Stimulated activated CD8-positive, alpha-beta memory T cell treated with anti-CD3 and anti-CD28 coated beads, Interleukin-2, amount 100 ng/mL, for 48 hours (primary cell): ENCODE measurements at regions not wholly inside any gene's neighbourhood (a gene's known extent, or its start where the extent isn't known, plus 50 kb on each side); places are given as distances from the start of the nearest gene placed in this dataset.

ENCODE experiments used
- DNase-seq, 2 donors: peaks; one replicate each; pipeline ENCODE4 v3.0.0-alpha.2; 2020; ENCODE audit warnings: low read depth in 2 of 2

GRCh38 chr12:90261283-90261682 is 552.6 kb upstream of the ATP2B1 start:
- DNase-seq, result no peak

DNA sequence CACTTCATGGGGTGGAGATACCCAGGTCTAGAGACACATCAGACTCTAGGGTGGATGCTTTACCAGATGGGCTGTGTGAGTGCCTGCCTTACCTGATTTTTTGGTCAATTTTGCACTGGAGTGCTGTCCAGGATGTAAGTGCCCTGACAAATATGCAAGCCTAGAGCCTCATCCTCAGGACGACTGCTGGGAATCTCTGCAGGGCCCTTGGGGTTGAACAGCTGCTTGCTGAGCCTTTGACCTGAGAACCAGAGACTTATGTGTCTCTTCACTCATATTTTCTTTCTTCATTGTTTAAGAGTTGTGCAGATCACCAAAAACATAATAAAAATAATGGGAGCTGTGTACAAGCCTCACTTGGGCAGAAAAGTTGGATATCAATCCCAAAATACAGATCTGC is 551.5 kb upstream of the ATP2B1 start:
- no peak for DNase-seq

DNA sequence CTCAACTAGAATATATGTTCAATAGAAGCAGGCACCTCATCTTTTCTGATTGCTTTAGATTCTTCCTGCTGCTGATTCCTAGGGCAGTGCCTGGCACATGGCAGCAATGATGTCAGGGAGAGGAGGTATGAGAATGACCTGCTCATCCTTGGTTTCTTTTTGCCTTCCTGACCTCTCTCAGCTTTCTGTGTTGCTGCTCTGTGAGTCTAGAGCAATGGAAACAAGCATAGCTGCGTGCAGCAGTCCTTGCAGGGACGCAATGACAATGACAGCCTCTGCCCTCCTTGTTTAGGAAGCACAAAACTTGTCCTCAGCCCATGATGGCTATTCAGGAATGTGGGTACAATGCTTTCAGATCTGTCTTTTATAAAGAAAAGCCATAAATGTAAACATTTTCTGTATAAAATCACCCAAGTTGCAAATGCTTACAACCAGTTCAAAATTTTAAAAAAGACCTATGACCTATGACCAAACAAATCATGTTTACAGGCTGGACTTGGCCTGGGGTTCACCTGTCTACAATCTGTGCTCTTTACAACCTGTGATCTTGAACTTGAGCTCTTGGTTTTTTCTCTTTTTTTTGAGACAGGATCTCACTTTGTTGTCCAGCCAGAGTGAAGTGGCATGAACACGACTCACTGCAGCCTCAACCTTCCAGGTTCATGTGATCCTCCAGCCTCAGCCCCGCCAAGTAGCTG is 549.4 kb upstream of the ATP2B1 start:
- no peak for DNase-seq

GRCh38 chr12:90254796-90255195 is 546.2 kb upstream of the ATP2B1 start:
- DNase-seq, result no peak

- DNase-seq, result peak; percentile 12 to 20
Observed at GRCh38 chr12:90253674-90254181, 545.1 kb upstream of the ATP2B1 start.

DNA sequence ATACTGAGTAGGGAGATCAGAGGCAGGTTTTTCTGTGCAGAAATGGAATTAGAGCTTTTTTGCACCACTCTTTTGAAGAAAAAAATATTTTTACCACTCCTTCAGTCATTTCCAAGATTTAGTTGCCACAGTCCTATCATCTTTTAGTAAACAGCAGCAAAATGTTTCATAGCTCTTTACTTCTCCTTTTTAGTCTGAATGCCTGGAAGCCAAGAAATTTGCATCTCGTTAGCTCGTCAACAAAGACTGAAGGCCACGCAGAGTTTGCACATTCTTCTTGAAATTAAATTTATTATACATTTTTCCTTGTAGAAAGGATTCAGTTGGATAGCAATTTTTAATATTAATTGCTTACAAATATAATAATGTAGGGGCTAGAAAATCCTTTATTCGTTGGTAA is 544.5 kb upstream of the ATP2B1 start:
- DNase-seq, result no peak

DNA sequence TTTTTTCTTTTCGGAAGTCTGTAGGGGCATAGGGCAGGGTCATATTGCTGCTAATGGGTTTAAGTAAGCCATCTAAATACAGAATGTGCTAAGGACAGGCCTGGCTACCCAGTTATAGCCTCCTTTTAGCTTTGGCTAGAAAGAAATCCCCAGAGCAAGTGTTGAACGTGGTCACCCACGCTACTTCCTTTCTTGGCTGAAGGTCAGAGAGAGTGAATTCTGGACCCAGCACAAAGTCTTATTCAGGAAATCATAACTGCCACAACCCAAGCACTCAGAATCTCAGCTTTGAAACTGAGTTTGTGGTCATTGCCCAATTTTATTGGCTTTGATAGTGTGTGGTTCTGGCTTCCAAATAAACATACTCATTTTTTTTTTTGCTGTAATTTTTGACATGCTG is 542.1 kb upstream of the ATP2B1 start:
- DNase-seq, result no peak

DNA sequence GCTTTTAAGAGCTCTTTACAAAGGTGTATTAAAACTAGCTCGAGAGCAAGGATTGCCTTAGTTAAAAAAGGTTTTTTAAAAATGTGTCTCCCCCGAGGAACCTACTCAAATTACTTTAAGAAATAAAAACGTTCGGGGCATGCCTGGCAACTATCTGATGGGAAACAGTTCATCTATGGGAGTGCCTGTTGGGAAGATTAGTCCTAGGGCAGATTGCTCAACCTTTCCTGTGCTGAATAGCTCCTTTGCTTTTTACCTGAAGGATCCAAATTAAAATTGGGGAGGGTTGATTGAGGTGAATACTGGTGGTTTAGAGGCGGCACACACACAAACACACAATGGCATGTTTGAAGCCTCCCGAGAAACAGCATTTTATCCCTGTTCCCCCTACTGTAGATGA is 541.4 kb upstream of the ATP2B1 start:
- no peak for DNase-seq

GRCh38 chr12:90246688-90247087 is 538.0 kb upstream of the ATP2B1 start:
- no peak for DNase-seq

DNA sequence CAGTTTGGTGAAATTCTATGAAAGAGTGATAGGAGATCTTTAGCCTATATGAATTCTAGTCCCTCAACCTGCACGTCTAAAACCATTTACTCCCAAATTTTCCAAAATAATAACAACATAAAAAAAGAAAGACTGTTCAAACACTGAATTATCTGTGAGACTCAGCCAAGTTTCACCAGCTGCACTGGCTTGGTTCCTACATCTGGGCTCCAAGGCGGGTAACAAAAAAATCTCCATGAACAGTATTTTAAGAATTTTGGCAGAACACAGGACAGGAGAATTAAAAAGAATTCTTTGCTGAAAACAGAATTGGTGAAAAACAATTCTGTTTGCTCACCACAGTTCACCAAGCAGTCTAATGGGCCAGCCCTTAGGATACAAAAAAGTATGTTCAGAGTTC is 536.8 kb upstream of the ATP2B1 start:
- DNase-seq, result no peak

DNA sequence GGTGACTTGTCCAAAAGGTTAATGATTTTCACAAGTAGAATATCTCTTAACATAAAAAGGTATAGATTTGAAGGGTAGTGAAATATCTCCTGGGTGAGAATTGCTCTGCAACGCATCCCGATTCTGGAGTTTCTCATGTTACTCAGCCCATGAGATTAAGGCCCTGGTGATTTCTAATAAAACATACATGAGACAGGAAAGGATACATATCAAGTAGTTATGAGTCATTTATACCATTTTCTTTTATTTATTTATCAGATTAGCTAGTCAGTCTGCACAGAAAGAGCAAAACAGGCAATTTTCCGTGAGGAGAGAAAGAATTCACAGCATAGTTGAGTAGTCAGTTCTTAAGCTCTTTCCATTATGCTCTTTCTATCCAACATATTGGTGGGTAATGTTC is 535.6 kb upstream of the ATP2B1 start:
- DNase-seq, result no peak

DNA sequence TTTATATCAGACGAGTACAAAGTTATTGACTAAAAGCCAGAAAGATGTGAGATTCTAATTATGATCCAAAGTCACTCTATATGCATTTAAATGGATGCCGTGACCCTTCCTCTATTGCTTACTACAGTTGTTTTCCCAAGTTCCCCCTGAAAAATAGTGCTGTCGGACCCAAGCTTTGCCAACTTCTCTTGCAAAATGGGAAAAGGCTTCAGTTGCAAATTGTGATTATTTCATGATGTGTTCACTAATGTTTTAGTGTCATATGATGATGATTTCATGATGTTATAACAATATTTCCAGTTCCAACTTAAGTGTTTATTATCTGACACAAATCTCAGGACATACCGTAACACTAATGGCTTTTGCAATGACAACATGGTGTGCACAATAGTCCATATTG is 534.6 kb upstream of the ATP2B1 start:
- no peak for DNase-seq

DNA sequence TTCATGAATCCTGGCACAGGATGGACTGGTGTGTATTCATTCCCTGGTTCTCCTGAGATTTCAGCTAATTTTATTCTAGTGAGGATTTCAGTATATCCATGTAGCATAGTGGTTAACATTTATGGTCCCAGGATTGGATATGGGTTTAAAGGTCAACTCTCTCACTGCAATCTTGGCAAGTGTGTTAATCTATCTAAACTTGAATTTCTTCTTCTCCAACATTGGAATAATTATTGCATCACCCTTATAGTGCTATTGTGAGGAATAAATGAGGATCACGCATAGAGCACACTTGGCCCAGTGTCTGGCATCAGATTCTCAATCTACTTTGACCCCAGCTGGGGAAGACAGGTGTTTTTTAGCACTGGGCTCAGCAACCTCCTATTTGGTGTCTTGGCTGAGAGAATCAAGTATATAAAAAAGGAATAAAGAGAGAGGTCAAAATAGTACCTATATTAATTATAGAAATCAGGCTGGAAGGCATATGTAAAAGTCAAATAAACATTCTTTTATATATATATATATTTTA is 531.2 kb upstream of the ATP2B1 start:
- DNase-seq, result no peak

DNA sequence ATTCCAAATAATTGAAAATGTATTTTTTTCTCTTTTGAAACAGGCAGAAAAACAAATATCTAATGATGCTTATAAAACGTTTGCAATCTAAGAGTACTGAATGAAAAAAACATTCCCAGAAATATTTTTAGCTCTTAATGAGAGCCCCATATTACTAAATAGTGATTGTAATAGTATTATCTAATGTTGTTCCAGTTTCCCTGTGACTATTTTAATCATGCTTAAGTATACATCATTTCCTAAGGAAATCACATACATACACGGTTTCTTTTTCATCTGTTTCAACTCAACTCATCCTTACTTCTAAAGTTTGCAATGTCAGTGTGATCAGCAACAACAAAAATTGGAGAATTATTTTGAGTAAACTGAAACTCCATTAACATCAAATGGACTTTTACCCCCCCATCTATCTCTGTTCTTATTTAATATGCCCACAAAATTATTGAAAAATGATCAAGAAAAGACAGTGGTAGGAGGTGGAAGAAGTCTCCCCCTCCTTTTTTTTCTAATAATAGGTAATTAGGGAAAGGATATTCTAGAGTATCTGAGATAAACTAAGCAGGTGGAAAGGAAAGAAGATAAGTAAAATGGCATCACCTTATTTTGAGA is 530.1 kb upstream of the ATP2B1 start:
- DNase-seq, result no peak

DNA sequence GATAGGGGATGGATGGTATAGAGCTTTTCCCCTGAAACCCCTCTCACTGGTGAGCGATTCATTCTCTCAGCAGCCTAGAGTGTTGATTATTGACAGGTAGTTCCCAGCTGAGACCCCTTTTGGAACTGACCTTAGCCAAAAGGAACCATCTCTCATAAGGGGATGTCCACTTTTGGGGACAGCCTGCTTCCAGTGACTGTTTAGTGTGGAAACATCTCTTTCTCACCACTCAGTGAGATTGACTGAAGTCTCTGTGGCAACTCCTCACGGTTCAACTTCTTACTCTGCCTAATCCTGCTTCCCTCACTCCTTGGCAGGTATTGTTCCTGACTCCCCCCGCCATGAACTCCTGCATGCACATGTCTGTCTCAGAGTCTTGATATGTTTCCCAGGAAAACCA is 529.2 kb upstream of the ATP2B1 start:
- DNase-seq, result no peak

DNA sequence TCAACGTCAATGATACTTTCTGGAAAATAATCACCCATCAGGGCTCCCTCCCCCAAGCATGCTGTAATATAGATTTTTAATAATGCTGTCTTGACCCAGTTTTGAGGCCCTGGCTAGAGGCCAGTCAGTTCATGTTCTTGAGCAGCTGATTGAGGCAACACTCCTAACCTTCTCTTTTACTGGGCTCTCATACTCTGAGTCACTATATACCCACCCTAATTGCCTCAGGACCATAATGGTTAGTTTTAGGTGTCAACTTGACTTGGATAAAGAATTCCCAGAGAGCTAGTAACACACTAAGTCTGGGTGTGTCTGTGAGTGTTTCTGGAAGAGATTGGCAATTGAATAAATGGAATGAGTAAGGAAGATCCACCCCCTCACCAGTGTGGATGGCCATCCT is 527.0 kb upstream of the ATP2B1 start:
- DNase-seq, result no peak

GRCh38 chr12:90234472-90234871 is 525.8 kb upstream of the ATP2B1 start:
- no peak for DNase-seq

DNA sequence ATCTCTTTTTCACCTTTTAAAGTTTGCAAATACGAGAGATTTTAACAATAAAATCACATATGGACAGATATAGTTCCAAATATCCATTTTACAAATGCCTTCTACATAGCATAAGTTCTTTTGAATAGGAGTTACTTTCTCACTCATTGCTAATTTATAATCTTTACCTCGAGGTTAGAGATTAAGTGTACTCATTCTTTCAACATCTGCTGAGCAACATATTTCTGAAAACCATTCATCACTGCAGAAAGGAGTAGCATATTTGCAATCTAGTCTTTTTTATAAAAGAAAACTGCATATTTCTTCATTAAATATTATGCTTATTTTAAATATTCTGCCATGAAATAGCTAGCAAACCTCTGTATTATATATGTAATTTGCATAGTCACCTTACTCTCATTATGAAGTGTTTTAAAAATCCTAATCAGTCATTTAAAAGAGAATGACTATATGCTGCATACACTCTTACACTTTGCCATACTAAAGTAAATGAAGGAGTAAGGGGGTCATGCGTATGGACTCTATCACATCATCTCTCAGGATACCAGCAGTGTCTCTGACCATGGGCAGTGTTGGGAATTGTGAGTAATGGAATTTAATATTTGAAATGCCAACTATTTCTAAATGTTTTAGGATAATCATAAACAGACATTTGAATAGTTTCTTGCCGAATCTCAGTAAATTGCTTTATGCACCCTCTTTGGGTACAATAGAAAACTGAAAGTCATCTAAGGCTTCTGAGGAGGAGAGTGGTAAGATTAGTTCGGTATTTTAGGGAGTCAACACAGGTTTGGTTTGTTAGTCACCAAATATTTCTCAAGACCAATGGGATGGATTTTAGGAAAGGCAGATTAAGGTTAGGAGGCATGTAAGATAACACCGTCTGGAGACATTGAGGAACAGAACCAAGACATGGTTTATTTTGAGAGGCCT is 524.8 kb upstream of the ATP2B1 start:
- no peak for DNase-seq

DNA sequence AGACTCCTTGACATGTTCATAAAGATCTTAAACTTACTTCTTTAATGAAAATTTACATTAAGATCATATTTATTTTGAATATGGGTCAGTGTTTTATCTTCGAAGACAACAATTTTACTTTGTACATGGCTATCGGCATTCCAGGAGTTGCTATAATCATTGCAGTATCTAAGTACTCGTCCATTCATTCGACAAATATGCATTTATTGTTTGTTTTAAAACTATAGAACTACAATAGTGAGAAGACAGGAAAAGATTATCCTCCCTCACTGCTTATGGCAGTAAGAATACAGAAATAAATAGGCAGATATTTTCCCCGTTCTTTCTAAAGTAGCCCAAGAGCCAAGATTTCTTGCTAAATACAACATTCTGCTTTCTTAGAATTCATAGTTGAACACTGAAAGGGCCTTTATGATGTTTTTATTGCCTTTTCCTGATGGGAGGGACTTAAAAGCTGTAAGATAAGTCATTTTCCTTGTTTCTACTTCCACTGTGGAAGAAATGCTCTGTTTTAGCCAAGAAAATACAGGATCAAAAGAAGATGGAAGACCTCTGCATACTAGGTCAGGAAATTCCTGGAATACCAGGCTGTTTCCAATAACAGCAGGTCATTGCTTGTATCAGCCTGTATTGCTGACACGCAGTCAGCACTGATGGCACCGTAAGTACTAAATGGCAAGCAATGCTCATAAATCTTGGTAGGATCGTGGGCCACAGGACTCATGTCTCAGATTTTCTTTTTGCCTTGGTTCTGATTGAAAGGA is 521.0 kb upstream of the ATP2B1 start:
- DNase-seq, result no peak

DNA sequence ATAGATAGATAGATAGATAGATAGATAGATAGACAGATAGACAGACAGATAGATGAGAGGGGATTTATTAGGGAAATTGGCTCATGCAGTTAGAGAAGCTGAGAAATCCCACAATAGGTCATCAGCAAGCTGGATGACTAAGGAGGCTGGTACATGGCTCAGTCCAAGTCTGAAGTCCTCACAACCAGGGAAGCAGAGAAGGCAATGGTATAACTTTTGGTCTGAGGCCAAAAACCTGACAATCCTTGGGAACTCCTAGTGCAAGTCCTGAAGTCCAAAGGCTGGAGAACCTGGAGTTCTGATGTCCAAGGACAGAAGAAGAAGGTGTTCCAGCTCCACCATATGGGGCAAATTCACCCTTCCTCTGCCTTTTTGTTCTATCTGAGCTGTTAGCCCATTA is 517.6 kb upstream of the ATP2B1 start:
- no peak for DNase-seq

DNA sequence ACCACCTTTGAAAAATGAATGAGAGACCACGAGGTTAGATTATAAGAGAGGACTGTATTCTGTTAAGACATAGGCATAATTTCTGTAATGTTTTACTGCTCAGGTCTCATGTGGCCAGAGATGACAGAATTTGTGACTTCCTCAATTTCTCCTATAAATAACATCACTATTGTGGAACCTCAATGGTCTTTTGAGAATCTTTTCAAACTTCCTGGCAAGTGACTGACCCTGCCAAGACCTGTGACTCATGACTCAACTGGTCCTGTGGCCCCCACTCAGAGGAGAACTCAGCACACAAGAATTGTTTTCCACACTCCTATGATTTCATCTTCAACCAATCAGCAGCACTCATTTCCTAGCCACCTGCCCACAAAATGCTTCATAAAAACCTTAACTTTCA is 508.2 kb upstream of the ATP2B1 start:
- DNase-seq, result no peak
